ENCODE measurements at regions not wholly inside any gene's neighbourhood (a gene's known extent, or its start where the extent isn't known, plus 50 kb on each side); places are given as distances from the start of the nearest gene placed in this dataset.

- Mint-ChIP-seq H3K9me3 (no peaks in the 10 kb centered on the region), H3K4me1 (ENCODE audit: low read depth) (peaks cover 21% of the 10 kb centered on the region), H3K27ac (no peak overlapping the region), H3K4me3 (no peak overlapping the region), H3K27me3 (peaks cover 78% of the 10 kb centered on the region), H3K36me3 (ENCODE audit: low read depth) (no peaks in the 10 kb centered on the region)
These were observed 133.4 kb downstream of the INSIG2 start for GRCh38 chr2:118221536-118222272.

GRCh38 chr2:118219611-118220010 is 131.3 kb downstream of the INSIG2 start:
- H3K4me1 Mint-ChIP-seq (ENCODE audit: low read depth), result peaks cover 15% of the 10 kb centered on the region
- H3K36me3 Mint-ChIP-seq (ENCODE audit: low read depth), result no peaks in the 10 kb centered on the region
- H3K9me3 Mint-ChIP-seq, result no peaks in the 10 kb centered on the region
- no peak overlapping the region for H3K4me3 Mint-ChIP-seq
- peaks cover 71% of the 10 kb centered on the region for H3K27me3 Mint-ChIP-seq
- no peak overlapping the region for H3K27ac Mint-ChIP-seq

GRCh38 chr2:118216224-118216623 is 128.0 kb downstream of the INSIG2 start:
- Mint-ChIP-seq H3K4me1 (ENCODE audit: low read depth) (no peaks in the 10 kb centered on the region), H3K4me3 (no peak overlapping the region), H3K27ac (no peak overlapping the region), H3K9me3 (no peaks in the 10 kb centered on the region), H3K27me3 (peaks cover 71% of the 10 kb centered on the region), H3K36me3 (ENCODE audit: low read depth) (no peaks in the 10 kb centered on the region)

GRCh38 chr2:118209727-118210126 is 121.5 kb downstream of the INSIG2 start:
- no peak overlapping the region for H3K4me3 Mint-ChIP-seq
- peaks cover 58% of the 10 kb centered on the region for H3K27me3 Mint-ChIP-seq
- H3K4me1 Mint-ChIP-seq (ENCODE audit: low read depth), result no peaks in the 10 kb centered on the region
- no peaks in the 10 kb centered on the region for H3K9me3 Mint-ChIP-seq
- H3K27ac Mint-ChIP-seq, result no peak overlapping the region
- no peaks in the 10 kb centered on the region for H3K36me3 Mint-ChIP-seq (ENCODE audit: low read depth)

- Mint-ChIP-seq H3K4me1 (ENCODE audit: low read depth) (no peaks in the 10 kb centered on the region), H3K27me3 (peaks cover 56% of the 10 kb centered on the region), H3K9me3 (no peaks in the 10 kb centered on the region), H3K4me3 (no peak overlapping the region), H3K36me3 (ENCODE audit: low read depth) (no peaks in the 10 kb centered on the region), H3K27ac (no peak overlapping the region)
These were observed 119.6 kb downstream of the INSIG2 start for GRCh38 chr2:118207889-118208288.

- Mint-ChIP-seq H3K9me3 (no peaks in the 10 kb centered on the region), H3K27ac (no peak overlapping the region), H3K4me3 (peak overlapping the region; percentile 2), H3K27me3 (peaks cover 29% of the 10 kb centered on the region), H3K36me3 (ENCODE audit: low read depth) (no peaks in the 10 kb centered on the region), H3K4me1 (ENCODE audit: low read depth) (no peaks in the 10 kb centered on the region)
These were observed 114.5 kb downstream of the INSIG2 start for GRCh38 chr2:118202707-118203303.

GRCh38 chr2:118198268-118198667 is 110.0 kb downstream of the INSIG2 start:
- no peaks in the 10 kb centered on the region for H3K9me3 Mint-ChIP-seq
- H3K4me3 Mint-ChIP-seq, result no peak overlapping the region
- no peak overlapping the region for H3K27ac Mint-ChIP-seq
- H3K36me3 Mint-ChIP-seq (ENCODE audit: low read depth), result no peaks in the 10 kb centered on the region
- H3K4me1 Mint-ChIP-seq (ENCODE audit: low read depth), result no peaks in the 10 kb centered on the region
- H3K27me3 Mint-ChIP-seq, result peaks cover 11% of the 10 kb centered on the region

GRCh38 chr2:118197011-118197675 is 108.9 kb downstream of the INSIG2 start:
- Mint-ChIP-seq H3K4me1 (ENCODE audit: low read depth) (no peaks in the 10 kb centered on the region), H3K36me3 (ENCODE audit: low read depth) (no peaks in the 10 kb centered on the region), H3K27me3 (peaks cover 7% of the 10 kb centered on the region), H3K9me3 (no peaks in the 10 kb centered on the region), H3K27ac (no peak overlapping the region), H3K4me3 (no peak overlapping the region)

- Mint-ChIP-seq H3K27ac (no peak overlapping the region), H3K4me3 (no peak overlapping the region), H3K4me1 (ENCODE audit: low read depth) (peaks cover 17% of the 10 kb centered on the region), H3K36me3 (ENCODE audit: low read depth) (no peaks in the 10 kb centered on the region), H3K9me3 (no peaks in the 10 kb centered on the region), H3K27me3 (no peaks in the 10 kb centered on the region)
These were observed 102.2 kb downstream of the INSIG2 start for GRCh38 chr2:118190474-118190873.

GRCh38 chr2:118186858-118187254 is 98.6 kb downstream of the INSIG2 start:
- Mint-ChIP-seq H3K27me3 (no peaks in the 10 kb centered on the region), H3K4me1 (ENCODE audit: low read depth) (peaks cover 21% of the 10 kb centered on the region), H3K4me3 (peak overlapping the region; percentile 94), H3K36me3 (ENCODE audit: low read depth) (no peaks in the 10 kb centered on the region), H3K27ac (peak overlapping the region; percentile 98), H3K9me3 (no peaks in the 10 kb centered on the region)

- Mint-ChIP-seq H3K4me1 (ENCODE audit: low read depth) (peaks cover 21% of the 10 kb centered on the region), H3K36me3 (ENCODE audit: low read depth) (no peaks in the 10 kb centered on the region), H3K9me3 (no peaks in the 10 kb centered on the region), H3K27me3 (no peaks in the 10 kb centered on the region), H3K27ac (peak overlapping the region; percentile 98), H3K4me3 (peak overlapping the region; percentile 94)
These were observed 98.0 kb downstream of the INSIG2 start for GRCh38 chr2:118186110-118186857.

GRCh38 chr2:118185210-118186109 is 97.2 kb downstream of the INSIG2 start:
- Mint-ChIP-seq H3K27me3 (no peaks in the 10 kb centered on the region), H3K4me1 (ENCODE audit: low read depth) (peaks cover 21% of the 10 kb centered on the region), H3K36me3 (ENCODE audit: low read depth) (no peaks in the 10 kb centered on the region), H3K9me3 (no peaks in the 10 kb centered on the region), H3K27ac (peak overlapping the region; percentile 98), H3K4me3 (peak overlapping the region; percentile 94)

GRCh38 chr2:118183381-118183780 is 95.1 kb downstream of the INSIG2 start:
- Mint-ChIP-seq H3K9me3 (no peaks in the 10 kb centered on the region), H3K27ac (no peak overlapping the region), H3K36me3 (ENCODE audit: low read depth) (no peaks in the 10 kb centered on the region), H3K4me1 (ENCODE audit: low read depth) (peaks cover 21% of the 10 kb centered on the region), H3K27me3 (no peaks in the 10 kb centered on the region), H3K4me3 (no peak overlapping the region)

GRCh38 chr2:118179445-118179844 is 91.2 kb downstream of the INSIG2 start:
- H3K4me1 Mint-ChIP-seq (ENCODE audit: low read depth), result peaks cover 22% of the 10 kb centered on the region
- peaks cover 5% of the 10 kb centered on the region for H3K27me3 Mint-ChIP-seq
- H3K9me3 Mint-ChIP-seq, result no peaks in the 10 kb centered on the region
- no peaks in the 10 kb centered on the region for H3K36me3 Mint-ChIP-seq (ENCODE audit: low read depth)
- H3K27ac Mint-ChIP-seq, result no peak overlapping the region
- H3K4me3 Mint-ChIP-seq, result no peak overlapping the region
